Spleen (tissue), 7 donors: ENCODE measurements at regions not wholly inside any gene's neighbourhood (a gene's known extent, or its start where the extent isn't known, plus 50 kb on each side); places are given as distances from the start of the nearest gene placed in this dataset.

ENCODE experiments used
- POLR2AphosphoS5 ChIP-seq, 3 donors: sonication (generic); formaldehyde crosslinking; IDR thresholded peaks; one replicate each; pipeline ENCODE4 v1.5.1; 2017; ENCODE audit warnings: antibody characterized with exemption in 3 of 3
- TF ChIP-seq, protein P1 (sequence below), 11 experiments: fragments of 200-600 bp in 7 of 11; fragments of 450-650 bp in 4 of 11; sonication (generic) in 4 of 11; IDR thresholded peaks in 8 of 11; conservative IDR thresholded peaks in 3 of 11; 1 replicate in 7 of 11; 2 replicates in 4 of 11; pipeline versions ENCODE4 v1.4.0 to v1.8.0; 2016 to 2021; ENCODE audit warnings: antibody characterized with exemption in 11 of 11, inconsistent platforms in 4 of 11, mild to moderate bottlenecking in 1 of 11
- donor health status: DM: no; HTN: no; CAD: no; lungs with moderate emphysema.
- donor health status: DM: no; HTN: no; CAD: no.
- donor health status: DM: no; HTN: no; CAD: no.

DNA sequence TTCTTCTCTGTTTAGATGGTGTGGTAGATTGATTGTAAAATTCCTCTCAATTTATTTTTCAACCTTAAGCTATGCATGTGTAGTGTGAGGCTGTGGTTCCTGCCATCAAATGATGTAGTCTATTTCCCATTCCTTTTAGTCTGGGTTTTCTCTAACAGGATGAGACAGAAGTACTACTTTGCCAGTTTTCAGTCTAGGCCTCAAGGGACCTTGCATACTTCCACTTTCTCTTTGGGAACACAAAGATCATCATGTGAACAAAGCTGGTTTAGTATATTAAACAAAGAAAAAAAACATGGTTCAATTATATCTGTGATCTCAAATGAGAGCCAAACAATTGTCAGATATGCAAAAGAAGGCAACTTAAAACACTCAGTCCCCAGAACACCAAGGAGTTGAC, 1284.0 kb downstream of the RAPGEF2 start:
- TF ChIP-seq, protein P1, sequence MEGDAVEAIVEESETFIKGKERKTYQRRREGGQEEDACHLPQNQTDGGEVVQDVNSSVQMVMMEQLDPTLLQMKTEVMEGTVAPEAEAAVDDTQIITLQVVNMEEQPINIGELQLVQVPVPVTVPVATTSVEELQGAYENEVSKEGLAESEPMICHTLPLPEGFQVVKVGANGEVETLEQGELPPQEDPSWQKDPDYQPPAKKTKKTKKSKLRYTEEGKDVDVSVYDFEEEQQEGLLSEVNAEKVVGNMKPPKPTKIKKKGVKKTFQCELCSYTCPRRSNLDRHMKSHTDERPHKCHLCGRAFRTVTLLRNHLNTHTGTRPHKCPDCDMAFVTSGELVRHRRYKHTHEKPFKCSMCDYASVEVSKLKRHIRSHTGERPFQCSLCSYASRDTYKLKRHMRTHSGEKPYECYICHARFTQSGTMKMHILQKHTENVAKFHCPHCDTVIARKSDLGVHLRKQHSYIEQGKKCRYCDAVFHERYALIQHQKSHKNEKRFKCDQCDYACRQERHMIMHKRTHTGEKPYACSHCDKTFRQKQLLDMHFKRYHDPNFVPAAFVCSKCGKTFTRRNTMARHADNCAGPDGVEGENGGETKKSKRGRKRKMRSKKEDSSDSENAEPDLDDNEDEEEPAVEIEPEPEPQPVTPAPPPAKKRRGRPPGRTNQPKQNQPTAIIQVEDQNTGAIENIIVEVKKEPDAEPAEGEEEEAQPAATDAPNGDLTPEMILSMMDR (IDR thresholded peaks at IDR 0.05 in 8 of 11, conservative IDR thresholded peaks at IDR 0.05 in 3 of 11), result no peak
- TF ChIP-seq POLR2AphosphoS5 (IDR thresholded peaks at IDR 0.05), result no peak
